Liver (tissue), 7 donors: ENCODE measurements at regions not wholly inside any gene's neighbourhood (a gene's known extent, or its start where the extent isn't known, plus 50 kb on each side); places are given as distances from the start of the nearest gene placed in this dataset.

Source experiments
- DNase-seq: peaks from one replicate; pipeline ENCODE4 v3.0.0-alpha.2; 2017; ENCODE audit warnings: low spot score
- H3K27ac ChIP-seq, 2 donors: one replicate each; pipeline ENCODE4 v1.7.0; 2013; ENCODE audit warnings: inconsistent platforms in 2 of 2, low read length in 2 of 2, control low read depth in 1 of 2, low read depth in 1 of 2, mild to moderate bottlenecking in 1 of 2
- H3K27me3 ChIP-seq, 4 donors: one replicate each; pipeline versions ENCODE4 v1.6.1 to v1.7.0; 2013; ENCODE audit warnings: low read length in 3 of 4, inconsistent platforms in 1 of 4, mild to moderate bottlenecking in 1 of 4, moderate library complexity in 1 of 4; ENCODE audit not compliant: control insufficient read depth in 4 of 4, insufficient read depth in 4 of 4
- H3K36me3 ChIP-seq, 4 donors: one replicate each; pipeline versions ENCODE4 v1.6.1 to v1.7.0; 2013; ENCODE audit warnings: low read length in 3 of 4, mild to moderate bottlenecking in 3 of 4, low read depth in 1 of 4, moderate library complexity in 1 of 4; ENCODE audit not compliant: control insufficient read depth in 4 of 4, insufficient read depth in 3 of 4
- H3K4me1 ChIP-seq, 4 donors: one replicate each; pipeline versions ENCODE4 v1.6.1 to v1.7.0; 2013; ENCODE audit warnings: low read length in 3 of 4, mild to moderate bottlenecking in 3 of 4, moderate library complexity in 1 of 4; ENCODE audit not compliant: control insufficient read depth in 4 of 4, insufficient read depth in 4 of 4
- H3K4me3 ChIP-seq, 3 donors: one replicate each; pipeline versions ENCODE4 v1.6.1 to v1.7.0; 2013; ENCODE audit warnings: low read length in 3 of 3, control low read depth in 1 of 3, low read depth in 1 of 3, mild to moderate bottlenecking in 1 of 3
- H3K9ac ChIP-seq, 2 donors: one replicate each; pipeline ENCODE4 v1.7.0; 2013; ENCODE audit warnings: low read length in 2 of 2, mild to moderate bottlenecking in 2 of 2, moderate library complexity in 2 of 2, control low read depth in 1 of 2, low read depth in 1 of 2
- H3K9me3 ChIP-seq, 4 donors: one replicate each; pipeline versions ENCODE4 v1.6.1 to v1.7.0; 2013; ENCODE audit warnings: low read length in 3 of 4; ENCODE audit not compliant: control insufficient read depth in 4 of 4
- ATF3 ChIP-seq: IDR thresholded peaks from 2 replicates; pipeline ENCODE4 v1.6.1; 2016; ENCODE audit warnings: antibody characterized with exemption
- FOXA1 ChIP-seq: IDR thresholded peaks from 2 replicates; pipeline ENCODE4 v1.6.1; 2016; ENCODE audit warnings: antibody characterized with exemption
- FOXA2 ChIP-seq: IDR thresholded peaks from 2 replicates; pipeline ENCODE4 v1.6.1; 2016; ENCODE audit warnings: antibody characterized with exemption
- GABPA ChIP-seq, 2 donors: IDR thresholded peaks in 1 of 2; conservative IDR thresholded peaks in 1 of 2; 2 replicates each; pipeline ENCODE4 v1.6.1; 2016; ENCODE audit warnings: antibody characterized with exemption in 2 of 2, mild to moderate bottlenecking in 1 of 2, moderate library complexity in 1 of 2
- HNF4A ChIP-seq, 2 donors: conservative IDR thresholded peaks; 2 replicates each; pipeline ENCODE4 v1.6.1; 2016; ENCODE audit warnings: antibody characterized with exemption in 2 of 2, mild to moderate bottlenecking in 2 of 2
- HNF4G ChIP-seq: IDR thresholded peaks from 2 replicates; pipeline ENCODE4 v1.6.1; 2016; ENCODE audit warnings: antibody characterized with exemption
- RXRA ChIP-seq, 2 donors: IDR thresholded peaks; 2 replicates each; pipeline ENCODE4 v1.6.1; 2017 to 2018; ENCODE audit warnings: antibody characterized with exemption in 2 of 2, mild to moderate bottlenecking in 1 of 2
- TAF1 ChIP-seq: conservative IDR thresholded peaks from 2 replicates; pipeline ENCODE4 v1.6.1; 2016; ENCODE audit warnings: antibody characterized with exemption, mild to moderate bottlenecking
- YY1 ChIP-seq: IDR thresholded peaks from 2 replicates; pipeline ENCODE4 v1.6.1; 2016; ENCODE audit warnings: antibody characterized with exemption, mild to moderate bottlenecking
- WGBS: extraction: QIAGEN DNeasy Blood & Tissue Kit; methylation state at CpG from one replicate; pipeline ENCODE4 v1.1.7; 2013; 5-methylcytosine and 5-hydroxymethylcytosine counted together
- TF ChIP-seq, protein P1 (sequence below): IDR thresholded peaks from 2 replicates; pipeline ENCODE4 v1.6.1; 2016; ENCODE audit warnings: antibody characterized with exemption, mild to moderate bottlenecking
- TF ChIP-seq, protein P2 (sequence below): IDR thresholded peaks from 2 replicates; pipeline ENCODE4 v1.6.1; 2016; ENCODE audit warnings: antibody characterized with exemption
- donor health status: healthy.
- donor health status: healthy.
- donor health status: healthy.
- donor health status: healthy.

DNA sequence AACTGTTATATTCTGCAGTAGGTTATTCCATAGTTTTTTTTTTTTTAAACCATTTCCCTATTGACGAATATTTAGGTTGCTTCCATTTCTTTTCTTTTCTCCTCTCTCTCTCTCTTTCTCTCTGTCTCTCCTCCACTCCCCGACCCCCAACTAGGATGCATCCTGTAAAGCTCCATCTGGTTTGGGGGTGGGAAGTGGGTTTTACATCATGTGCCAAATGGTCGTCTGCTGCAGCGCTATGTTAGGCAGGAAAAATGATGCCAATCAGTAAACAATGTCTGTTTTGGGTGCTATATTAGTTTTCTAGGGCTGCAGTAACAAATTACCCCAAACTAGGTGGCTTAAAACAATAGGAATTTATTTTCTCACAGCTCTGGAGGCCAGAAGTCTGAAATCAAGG is 465.0 kb downstream of the AACS start:
- Histone ChIP-seq H3K36me3 (no peaks in the 10 kb centered on the region), H3K27me3 (no peaks in the 10 kb centered on the region), H3K9ac (no peak overlapping the region), H3K4me1 (peaks cover 0 to 4% (median under 1%) of the 10 kb centered on the region in 4 donors), H3K4me3 (no peak overlapping the region), H3K9me3 (no peaks in the 10 kb centered on the region), H3K27ac (no peak overlapping the region)
- WGBS, result 42% methylated on average over 4 of the region's 4 CpGs
- TF ChIP-seq FOXA1, result no peak
- TF ChIP-seq RXRA (IDR thresholded peaks at IDR 0.05), result no peak
- TF ChIP-seq GABPA (IDR thresholded peaks at IDR 0.05 in 1 of 2, conservative IDR thresholded peaks at IDR 0.05 in 1 of 2), result no peak
- no peak for TF ChIP-seq HNF4A (conservative IDR thresholded peaks at IDR 0.05)
- no peak for TF ChIP-seq ATF3
- TF ChIP-seq HNF4G, result no peak
- TF ChIP-seq TAF1, result no peak
- no peak for DNase-seq

DNA sequence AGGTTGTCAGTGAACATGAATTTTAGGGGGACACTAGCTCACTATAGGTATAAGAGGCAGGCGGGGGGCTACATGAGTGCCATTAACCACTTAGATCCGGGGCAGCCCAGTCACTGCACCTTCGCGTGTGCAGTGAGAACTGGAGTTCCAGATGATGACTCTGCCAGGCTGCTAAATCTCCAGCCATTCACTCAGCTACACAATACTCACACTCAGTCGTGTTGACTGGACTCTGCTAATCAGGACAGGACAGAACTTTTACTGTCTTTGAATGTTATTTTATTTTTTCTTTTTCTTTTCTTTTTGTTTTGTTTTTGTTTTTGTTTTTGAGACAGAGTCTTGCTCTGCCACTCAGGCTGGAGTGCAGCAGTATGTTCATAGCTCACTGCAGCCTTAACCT is 465.6 kb downstream of the AACS start:
- WGBS, result 59% methylated on average over 5 of the region's 5 CpGs

GRCh38 chr12:125531574-125531973 is 466.3 kb downstream of the AACS start:
- WGBS, result 76% methylated on average over 7 of the region's 7 CpGs
- Histone ChIP-seq H3K27ac (no peak overlapping the region), H3K36me3 (no peaks in the 10 kb centered on the region), H3K9ac (no peak overlapping the region), H3K27me3 (no peaks in the 10 kb centered on the region), H3K9me3 (no peaks in the 10 kb centered on the region), H3K4me3 (no peak overlapping the region), H3K4me1 (peaks cover 0 to 4% (median under 1%) of the 10 kb centered on the region in 4 donors)
- TF ChIP-seq, protein P1, sequence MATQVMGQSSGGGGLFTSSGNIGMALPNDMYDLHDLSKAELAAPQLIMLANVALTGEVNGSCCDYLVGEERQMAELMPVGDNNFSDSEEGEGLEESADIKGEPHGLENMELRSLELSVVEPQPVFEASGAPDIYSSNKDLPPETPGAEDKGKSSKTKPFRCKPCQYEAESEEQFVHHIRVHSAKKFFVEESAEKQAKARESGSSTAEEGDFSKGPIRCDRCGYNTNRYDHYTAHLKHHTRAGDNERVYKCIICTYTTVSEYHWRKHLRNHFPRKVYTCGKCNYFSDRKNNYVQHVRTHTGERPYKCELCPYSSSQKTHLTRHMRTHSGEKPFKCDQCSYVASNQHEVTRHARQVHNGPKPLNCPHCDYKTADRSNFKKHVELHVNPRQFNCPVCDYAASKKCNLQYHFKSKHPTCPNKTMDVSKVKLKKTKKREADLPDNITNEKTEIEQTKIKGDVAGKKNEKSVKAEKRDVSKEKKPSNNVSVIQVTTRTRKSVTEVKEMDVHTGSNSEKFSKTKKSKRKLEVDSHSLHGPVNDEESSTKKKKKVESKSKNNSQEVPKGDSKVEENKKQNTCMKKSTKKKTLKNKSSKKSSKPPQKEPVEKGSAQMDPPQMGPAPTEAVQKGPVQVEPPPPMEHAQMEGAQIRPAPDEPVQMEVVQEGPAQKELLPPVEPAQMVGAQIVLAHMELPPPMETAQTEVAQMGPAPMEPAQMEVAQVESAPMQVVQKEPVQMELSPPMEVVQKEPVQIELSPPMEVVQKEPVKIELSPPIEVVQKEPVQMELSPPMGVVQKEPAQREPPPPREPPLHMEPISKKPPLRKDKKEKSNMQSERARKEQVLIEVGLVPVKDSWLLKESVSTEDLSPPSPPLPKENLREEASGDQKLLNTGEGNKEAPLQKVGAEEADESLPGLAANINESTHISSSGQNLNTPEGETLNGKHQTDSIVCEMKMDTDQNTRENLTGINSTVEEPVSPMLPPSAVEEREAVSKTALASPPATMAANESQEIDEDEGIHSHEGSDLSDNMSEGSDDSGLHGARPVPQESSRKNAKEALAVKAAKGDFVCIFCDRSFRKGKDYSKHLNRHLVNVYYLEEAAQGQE, result no peak
- no peak for TF ChIP-seq FOXA1
- TF ChIP-seq ATF3, result no peak
- no peak for TF ChIP-seq YY1
- TF ChIP-seq, protein P2, sequence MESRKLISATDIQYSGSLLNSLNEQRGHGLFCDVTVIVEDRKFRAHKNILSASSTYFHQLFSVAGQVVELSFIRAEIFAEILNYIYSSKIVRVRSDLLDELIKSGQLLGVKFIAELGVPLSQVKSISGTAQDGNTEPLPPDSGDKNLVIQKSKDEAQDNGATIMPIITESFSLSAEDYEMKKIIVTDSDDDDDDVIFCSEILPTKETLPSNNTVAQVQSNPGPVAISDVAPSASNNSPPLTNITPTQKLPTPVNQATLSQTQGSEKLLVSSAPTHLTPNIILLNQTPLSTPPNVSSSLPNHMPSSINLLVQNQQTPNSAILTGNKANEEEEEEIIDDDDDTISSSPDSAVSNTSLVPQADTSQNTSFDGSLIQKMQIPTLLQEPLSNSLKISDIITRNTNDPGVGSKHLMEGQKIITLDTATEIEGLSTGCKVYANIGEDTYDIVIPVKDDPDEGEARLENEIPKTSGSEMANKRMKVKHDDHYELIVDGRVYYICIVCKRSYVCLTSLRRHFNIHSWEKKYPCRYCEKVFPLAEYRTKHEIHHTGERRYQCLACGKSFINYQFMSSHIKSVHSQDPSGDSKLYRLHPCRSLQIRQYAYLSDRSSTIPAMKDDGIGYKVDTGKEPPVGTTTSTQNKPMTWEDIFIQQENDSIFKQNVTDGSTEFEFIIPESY, result no peak
- TF ChIP-seq HNF4A (conservative IDR thresholded peaks at IDR 0.05), result no peak
- TF ChIP-seq TAF1, result no peak
- no peak for DNase-seq

More for the DNA sequence above, 465.6 kb downstream of the AACS start:
- H3K27ac ChIP-seq, result no peak overlapping the region
- no peak for DNase-seq
- H3K9me3 ChIP-seq, result no peaks in the 10 kb centered on the region
- no peak overlapping the region for H3K4me3 ChIP-seq
- TF ChIP-seq FOXA2 (no peak), GABPA (IDR thresholded peaks at IDR 0.05 in 1 of 2, conservative IDR thresholded peaks at IDR 0.05 in 1 of 2) (no peak)
- TF ChIP-seq, protein P1, result no peak
- peaks cover 0 to 4% (median under 1%) of the 10 kb centered on the region in 4 donors for H3K4me1 ChIP-seq
- H3K27me3 ChIP-seq, result no peaks in the 10 kb centered on the region
- H3K9ac ChIP-seq, result no peak overlapping the region
- H3K36me3 ChIP-seq, result no peaks in the 10 kb centered on the region
